ENCODE measurements at regions not wholly inside any gene's neighbourhood (a gene's known extent, or its start where the extent isn't known, plus 50 kb on each side); places are given as distances from the start of the nearest gene placed in this dataset.

DNA sequence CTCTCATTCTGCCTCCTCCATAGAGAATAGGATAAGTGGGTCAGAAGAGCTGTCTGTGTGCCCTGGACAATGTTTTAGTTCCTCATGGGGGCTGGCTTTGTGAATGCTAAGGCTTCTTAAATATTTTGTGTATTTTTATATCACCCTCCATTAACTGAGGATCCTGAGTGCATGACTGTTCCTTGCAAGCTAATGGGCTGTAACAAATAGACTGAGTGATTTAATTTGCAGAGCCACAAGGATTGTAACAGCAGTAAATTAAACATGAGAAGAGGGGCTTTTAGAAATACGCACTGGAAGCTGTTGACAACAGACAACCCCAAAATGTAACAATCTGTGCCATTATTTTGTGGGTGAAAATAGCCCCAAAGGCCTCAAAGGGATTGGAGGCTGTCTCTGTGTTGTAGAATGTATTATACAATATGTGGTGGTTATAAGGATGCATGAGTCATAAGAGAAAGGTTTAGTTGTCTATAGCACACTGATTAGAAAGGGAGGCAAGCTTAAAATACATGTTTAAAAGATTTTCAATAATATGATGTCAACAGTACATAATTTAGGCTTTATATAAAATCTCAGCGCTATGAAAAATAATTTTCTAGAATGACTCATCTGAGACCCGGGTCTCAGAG is 152.7 kb upstream of the ACTBL2 start:
- Histone ChIP-seq H3K27me3 (replicated peaks in 1 of 4; ENCODE audit: control insufficient read depth in 3 of 4, extremely low read depth in 1 of 4, insufficient read depth in 3 of 4, low read length in 3 of 4) (no peaks in the 10 kb centered on the region), H3K79me1 (ENCODE audit: low read depth, low read length) (no peaks in the 10 kb centered on the region), H4K20me1 (replicated peaks in 1 of 2; ENCODE audit: control insufficient read depth in 1 of 2, insufficient read depth in 2 of 2, low read length in 2 of 2) (no peaks in the 10 kb centered on the region), H3K4me2 (ENCODE audit: insufficient read depth in 1 of 2, low read depth in 2 of 2, low read length in 2 of 2) (no peak overlapping the region), H3K56ac (replicated peaks; ENCODE audit: insufficient read length, low read depth, low read length) (no peak overlapping the region), H2AFZ (ENCODE audit: low read length) (no peak overlapping the region), H3K9ac (replicated peaks in 1 of 4; ENCODE audit: extremely low read depth in 1 of 4, low read depth in 3 of 4, low read length in 3 of 4) (no peak overlapping the region), H3K18ac (ENCODE audit: extremely low read depth, low read length) (no peak overlapping the region), H4K5ac (ENCODE audit: insufficient read length, low read depth, low read length) (no peak overlapping the region), H2AK5ac (ENCODE audit: low read depth, low read length) (no peak overlapping the region), H2BK15ac (ENCODE audit: low read length) (no peak overlapping the region), H2BK5ac (ENCODE audit: low read depth, low read length) (no peak overlapping the region), H3K23ac (ENCODE audit: insufficient read length) (no peak overlapping the region), H2BK20ac (ENCODE audit: low read length) (no peak overlapping the region), H3K23me2 (ENCODE audit: low read depth, low read length) (no peaks in the 10 kb centered on the region), H2BK12ac (ENCODE audit: low read depth, low read length) (no peak overlapping the region), H3K27ac (ENCODE audit: low read depth, low read length) (no peak overlapping the region), H3K36me3 (ENCODE audit: control insufficient read depth in 2 of 4, insufficient read depth in 4 of 4, low read length in 3 of 4) (no peaks in the 10 kb centered on the region), H3K9me3 (ENCODE audit: insufficient read depth in 2 of 2, low read depth in 1 of 2, low read length in 1 of 2) (no peaks in the 10 kb centered on the region), H4K91ac (replicated peaks; ENCODE audit: insufficient read length, low read length) (no peak overlapping the region), H3K14ac (ENCODE audit: insufficient read length) (no peak overlapping the region), H3K4me1 (replicated peaks in 1 of 4; ENCODE audit: control insufficient read depth in 3 of 4, insufficient read depth in 4 of 4, low read length in 3 of 4) (no peaks in the 10 kb centered on the region), H2BK120ac (replicated peaks; ENCODE audit: low read depth, low read length) (no peak overlapping the region), H4K8ac (ENCODE audit: extremely low read depth, insufficient read depth, low read length) (no peak overlapping the region), H3K79me2 (ENCODE audit: control insufficient read depth in 1 of 2, insufficient read depth in 2 of 2, low read length in 2 of 2) (no peaks in the 10 kb centered on the region), H3K4me3 (ENCODE audit: extremely low read depth in 1 of 4, insufficient read depth in 2 of 4, low read depth in 3 of 4, low read length in 4 of 4) (no peak overlapping the region), H3K4ac (replicated peaks; ENCODE audit: insufficient read length, low read depth, low read length) (no peak overlapping the region)
- TF ChIP-seq CHD2 (IDR thresholded peaks at IDR 0.05; ENCODE audit: low read length): no peak
- POLR2A ChIA-PET (ENCODE audit: partially characterized antibody): no interaction called here
- DNase-seq (ENCODE audit: low read depth in 1 of 2, low spot score in 2 of 2) (no peak), FAIRE-seq (no peak)
- WGBS, 2 experiments (ENCODE audit: extremely low coverage in 1 of 2, insufficient coverage in 1 of 2, insufficient read length in 1 of 2, insufficient replicate concordance in 2 of 2, low coverage in 1 of 2, low lambda C conversion rate in 2 of 2, missing lambda C conversion rate in 1 of 2): 95% methylated on average over 3 of the region's 3 CpGs; no CpG with 5 or more reads in 1 of the 2 experiments
- CTCF ChIA-PET (ENCODE audit: partially characterized antibody): interaction anchor here (4.6 kb wide), 1 partner anchor 15 kb away, joined by 28 read pairs; no protein-coding TSS in a partner anchor

Data from H1 (cell line).